Liver (tissue), 8 donors: ENCODE measurements at regions not wholly inside any gene's neighbourhood (a gene's known extent, or its start where the extent isn't known, plus 50 kb on each side); places are given as distances from the start of the nearest gene placed in this dataset.
"Not testable (repeated sequence)": the region's sequence is repeated elsewhere in the genome, so short reads cannot be mapped to it uniquely, and the experiment has no call there.

ENCODE experiments used
- DNase-seq: peaks from one replicate; pipeline ENCODE4 v3.0.0-alpha.2; 2017; ENCODE audit warnings: low spot score
- H3K27ac ChIP-seq, 2 donors: one replicate each; pipeline ENCODE4 v1.7.0; 2013; ENCODE audit warnings: inconsistent platforms in 2 of 2, low read length in 2 of 2, control low read depth in 1 of 2, low read depth in 1 of 2, mild to moderate bottlenecking in 1 of 2
- H3K27me3 ChIP-seq, 4 donors: one replicate each; pipeline versions ENCODE4 v1.6.1 to v1.7.0; 2013; ENCODE audit warnings: low read length in 3 of 4, inconsistent platforms in 1 of 4, mild to moderate bottlenecking in 1 of 4, moderate library complexity in 1 of 4; ENCODE audit not compliant: control insufficient read depth in 4 of 4, insufficient read depth in 4 of 4
- H3K36me3 ChIP-seq, 4 donors: one replicate each; pipeline versions ENCODE4 v1.6.1 to v1.7.0; 2013; ENCODE audit warnings: low read length in 3 of 4, mild to moderate bottlenecking in 3 of 4, low read depth in 1 of 4, moderate library complexity in 1 of 4; ENCODE audit not compliant: control insufficient read depth in 4 of 4, insufficient read depth in 3 of 4
- H3K4me1 ChIP-seq, 4 donors: one replicate each; pipeline versions ENCODE4 v1.6.1 to v1.7.0; 2013; ENCODE audit warnings: low read length in 3 of 4, mild to moderate bottlenecking in 3 of 4, moderate library complexity in 1 of 4; ENCODE audit not compliant: control insufficient read depth in 4 of 4, insufficient read depth in 4 of 4
- H3K4me3 ChIP-seq, 3 donors: one replicate each; pipeline versions ENCODE4 v1.6.1 to v1.7.0; 2013; ENCODE audit warnings: low read length in 3 of 3, control low read depth in 1 of 3, low read depth in 1 of 3, mild to moderate bottlenecking in 1 of 3
- H3K9ac ChIP-seq, 2 donors: one replicate each; pipeline ENCODE4 v1.7.0; 2013; ENCODE audit warnings: low read length in 2 of 2, mild to moderate bottlenecking in 2 of 2, moderate library complexity in 2 of 2, control low read depth in 1 of 2, low read depth in 1 of 2
- H3K9me3 ChIP-seq, 4 donors: one replicate each; pipeline versions ENCODE4 v1.6.1 to v1.7.0; 2013; ENCODE audit warnings: low read length in 3 of 4; ENCODE audit not compliant: control insufficient read depth in 4 of 4
- ATF3 ChIP-seq: IDR thresholded peaks from 2 replicates; pipeline ENCODE4 v1.6.1; 2016; ENCODE audit warnings: antibody characterized with exemption
- CTCF ChIP-seq: fragments of 150-350 bp; IDR thresholded peaks from 2 replicates; pipeline ENCODE4 v1.5.1; 2017; ENCODE audit warnings: improper control_type of control experiment, low read depth, low read length; ENCODE audit not compliant: missing input control
- FOXA1 ChIP-seq: IDR thresholded peaks from 2 replicates; pipeline ENCODE4 v1.6.1; 2016; ENCODE audit warnings: antibody characterized with exemption
- FOXA2 ChIP-seq: IDR thresholded peaks from 2 replicates; pipeline ENCODE4 v1.6.1; 2016; ENCODE audit warnings: antibody characterized with exemption
- GABPA ChIP-seq, 2 donors: IDR thresholded peaks in 1 of 2; conservative IDR thresholded peaks in 1 of 2; 2 replicates each; pipeline ENCODE4 v1.6.1; 2016; ENCODE audit warnings: antibody characterized with exemption in 2 of 2, mild to moderate bottlenecking in 1 of 2, moderate library complexity in 1 of 2
- HNF4A ChIP-seq, 2 donors: conservative IDR thresholded peaks; 2 replicates each; pipeline ENCODE4 v1.6.1; 2016; ENCODE audit warnings: antibody characterized with exemption in 2 of 2, mild to moderate bottlenecking in 2 of 2
- NR2F2 ChIP-seq: IDR thresholded peaks from 2 replicates; pipeline ENCODE4 v1.6.1; 2016; ENCODE audit warnings: antibody characterized with exemption
- RAD21 ChIP-seq, 2 donors: IDR thresholded peaks; 2 replicates each; pipeline ENCODE4 v1.6.1; 2016; ENCODE audit warnings: antibody characterized with exemption in 2 of 2, mild to moderate bottlenecking in 2 of 2
- REST ChIP-seq: IDR thresholded peaks from 2 replicates; pipeline ENCODE4 v1.6.1; 2016; ENCODE audit warnings: antibody characterized with exemption, mild to moderate bottlenecking
- RXRA ChIP-seq, 2 donors: IDR thresholded peaks; 2 replicates each; pipeline ENCODE4 v1.6.1; 2017 to 2018; ENCODE audit warnings: antibody characterized with exemption in 2 of 2, mild to moderate bottlenecking in 1 of 2
- YY1 ChIP-seq: IDR thresholded peaks from 2 replicates; pipeline ENCODE4 v1.6.1; 2016; ENCODE audit warnings: antibody characterized with exemption, mild to moderate bottlenecking
- ZBTB33 ChIP-seq: IDR thresholded peaks from 2 replicates; pipeline ENCODE4 v1.6.1; 2016; ENCODE audit warnings: antibody characterized with exemption
- WGBS: extraction: QIAGEN DNeasy Blood & Tissue Kit; methylation state at CpG from one replicate; pipeline ENCODE4 v1.1.7; 2013; 5-methylcytosine and 5-hydroxymethylcytosine counted together
- donor health status: healthy.
- donor health status: healthy.
- donor health status: healthy.
- donor health status: healthy.
- donor health status: healthy.

- no peak for TF ChIP-seq RAD21 (IDR thresholded peaks at IDR 0.05)
- TF ChIP-seq FOXA1: no peak
- no peak for TF ChIP-seq RXRA (IDR thresholded peaks at IDR 0.05)
- TF ChIP-seq ATF3: no peak
- TF ChIP-seq REST: no peak
- no peak for TF ChIP-seq GABPA (IDR thresholded peaks at IDR 0.05 in 1 of 2, conservative IDR thresholded peaks at IDR 0.05 in 1 of 2)
- TF ChIP-seq ZBTB33: no peak
- TF ChIP-seq NR2F2: no peak
- no peak for TF ChIP-seq CTCF
- TF ChIP-seq YY1: no peak
- no peak for TF ChIP-seq HNF4A (conservative IDR thresholded peaks at IDR 0.05)
- no peak for TF ChIP-seq FOXA2
Measured at GRCh38 chr10:56178210-56178609, 182.8 kb downstream of the ZWINT start.

GRCh38 chr10:56155091-56155513 is 206.0 kb downstream of the ZWINT start:
- not testable (repeated sequence) for DNase-seq, H3K27ac ChIP-seq, H3K4me1 ChIP-seq, H3K36me3 ChIP-seq, H3K9me3 ChIP-seq, H3K4me3 ChIP-seq, H3K27me3 ChIP-seq, H3K9ac ChIP-seq
- 95% methylated on average over 41 of the region's 41 CpGs for WGBS

More at GRCh38 chr10:56178210-56178609, 182.8 kb downstream of the ZWINT start:
- Histone ChIP-seq H3K4me3 (no peak overlapping the region), H3K9ac (no peak overlapping the region), H3K27me3 (peaks cover 0 to 4% (median under 1%) of the 10 kb centered on the region in 4 donors), H3K9me3 (no peaks in the 10 kb centered on the region), H3K36me3 (no peaks in the 10 kb centered on the region), H3K27ac (no peak overlapping the region), H3K4me1 (no peaks in the 10 kb centered on the region)
- WGBS: 53% methylated on average over 4 of the region's 4 CpGs
- DNase-seq: no peak
